G401 (cell line): ENCODE measurements at regions not wholly inside any gene's neighbourhood (a gene's known extent, or its start where the extent isn't known, plus 50 kb on each side); places are given as distances from the start of the nearest gene placed in this dataset.
"Not testable (repeated sequence)": the region's sequence is repeated elsewhere in the genome, so short reads cannot be mapped to it uniquely, and the experiment has no call there.

Experiments used
- DNase-seq: peaks from one replicate; pipeline ENCODE4 v3.0.0-alpha.2; 2015; ENCODE audit warnings: low spot score
- in situ Hi-C: cut with HindIII; loops from 2 replicates; pipeline ENCODE4 v1.10.0; 2016; ENCODE audit warnings: low sequenced_read_pairs, mixed read lengths

DNA sequence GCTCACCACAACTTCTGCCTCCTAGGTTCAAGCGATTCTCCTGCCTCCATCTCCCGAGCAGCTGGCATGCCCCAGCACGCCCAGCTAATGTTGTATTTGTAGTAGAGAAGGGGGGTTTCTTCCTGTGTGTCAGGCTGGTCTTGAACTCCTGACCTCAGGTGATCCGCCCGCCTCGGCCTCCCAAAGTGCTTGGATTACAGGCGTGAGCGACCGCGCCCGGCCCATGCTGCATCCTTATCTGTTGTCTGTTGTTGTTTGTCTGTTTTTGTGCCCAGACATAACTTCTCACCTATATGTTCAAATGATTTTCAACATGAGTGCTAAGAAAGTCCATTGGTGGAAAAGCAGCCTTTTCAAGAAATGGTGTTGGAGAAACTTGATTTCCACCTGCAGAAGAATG lies 113.0 kb upstream of the HMX1 start:
- in situ Hi-C loops, DNase-seq: not testable (repeated sequence)

DNA sequence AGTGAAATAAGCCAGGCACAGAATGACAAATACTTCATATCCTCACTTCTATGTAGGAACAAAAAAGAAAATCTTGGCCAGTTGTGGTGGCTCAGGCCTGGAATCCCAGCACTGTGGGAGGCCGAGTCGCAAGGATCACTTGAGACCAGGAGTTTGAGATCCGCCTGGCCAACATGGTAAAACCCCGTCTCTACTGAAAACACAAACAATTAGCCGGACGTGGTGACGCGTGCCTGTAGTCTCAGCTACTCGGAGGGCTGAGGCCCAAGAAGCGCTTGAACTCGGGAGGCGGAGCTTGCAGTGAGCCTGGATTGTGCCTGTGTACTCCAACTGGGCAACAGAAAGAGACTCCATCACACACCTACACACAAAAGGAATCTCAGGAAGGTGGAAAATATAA lies 112.3 kb upstream of the HMX1 start:
- DNase-seq, in situ Hi-C loops: not testable (repeated sequence)

DNA sequence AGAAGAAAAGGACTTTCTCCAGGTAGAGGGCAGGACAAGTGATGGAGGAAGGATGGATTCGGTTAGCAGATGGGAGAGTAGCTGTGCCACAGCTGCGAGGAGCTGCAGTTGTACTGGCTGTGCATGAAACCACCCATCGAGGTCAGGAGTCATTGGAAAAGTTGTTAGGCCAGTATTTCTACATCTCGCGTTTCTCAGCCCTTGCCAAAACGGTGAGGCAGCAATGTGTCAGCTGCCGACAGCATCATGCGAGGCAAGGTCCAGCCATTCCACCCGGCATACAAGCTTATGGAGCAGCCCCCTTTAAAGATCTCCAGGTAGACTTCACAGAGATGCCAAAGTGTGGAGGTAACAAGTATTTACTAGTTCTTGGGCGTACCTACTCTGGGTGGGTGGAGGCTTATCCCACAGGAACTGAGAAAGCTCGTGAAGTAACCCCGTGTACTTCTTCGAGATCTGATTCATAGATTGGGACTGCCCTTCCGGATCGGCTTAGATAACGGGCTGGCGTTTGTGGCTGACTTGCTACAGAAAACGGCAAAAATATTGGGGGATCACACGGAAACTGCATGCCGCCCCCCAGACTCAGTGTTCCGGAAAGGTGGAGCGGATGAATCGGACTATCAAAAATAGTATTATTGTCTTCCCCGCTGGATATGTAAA lies 105.0 kb upstream of the HMX1 start:
- in situ Hi-C loops, DNase-seq: not testable (repeated sequence)

DNA sequence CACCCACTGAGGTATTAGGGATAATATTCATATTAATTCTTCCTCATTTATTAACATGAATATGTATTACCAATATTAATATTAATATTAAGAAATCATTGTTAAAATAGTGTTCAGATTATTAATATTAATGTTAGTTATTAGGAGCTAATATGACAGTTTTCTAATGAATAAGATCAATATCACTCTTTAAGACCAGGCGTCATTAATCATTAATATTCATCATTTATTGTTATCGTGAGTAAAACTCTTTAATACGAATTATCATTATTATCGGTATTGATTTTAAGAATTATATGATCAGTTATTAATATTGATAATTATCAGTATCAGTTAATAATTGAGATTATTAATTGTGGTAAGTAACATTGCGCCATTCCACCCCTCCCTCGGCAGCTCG lies 101.0 kb upstream of the HMX1 start:
- in situ Hi-C loops, DNase-seq: not testable (repeated sequence)

DNA sequence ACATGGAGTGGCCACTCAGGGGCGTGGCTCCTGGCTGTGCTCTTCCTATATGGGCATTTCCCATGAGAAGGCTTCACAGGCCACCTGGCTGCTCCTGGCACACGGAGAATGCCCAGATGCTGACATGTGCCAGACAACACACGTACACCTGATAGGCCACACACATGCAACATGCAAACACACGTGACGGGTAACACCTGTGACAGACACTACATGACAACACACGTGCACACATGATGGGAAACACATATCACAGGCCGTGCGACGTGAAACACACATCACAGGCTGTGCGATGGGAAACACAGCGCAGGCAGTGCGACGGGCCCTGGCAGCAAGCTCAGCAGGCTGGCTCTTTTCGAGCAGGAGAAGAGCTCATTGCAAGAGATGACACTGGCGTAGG lies 94.3 kb upstream of the HMX1 start:
- in situ Hi-C loops, result not testable (repeated sequence)

DNA sequence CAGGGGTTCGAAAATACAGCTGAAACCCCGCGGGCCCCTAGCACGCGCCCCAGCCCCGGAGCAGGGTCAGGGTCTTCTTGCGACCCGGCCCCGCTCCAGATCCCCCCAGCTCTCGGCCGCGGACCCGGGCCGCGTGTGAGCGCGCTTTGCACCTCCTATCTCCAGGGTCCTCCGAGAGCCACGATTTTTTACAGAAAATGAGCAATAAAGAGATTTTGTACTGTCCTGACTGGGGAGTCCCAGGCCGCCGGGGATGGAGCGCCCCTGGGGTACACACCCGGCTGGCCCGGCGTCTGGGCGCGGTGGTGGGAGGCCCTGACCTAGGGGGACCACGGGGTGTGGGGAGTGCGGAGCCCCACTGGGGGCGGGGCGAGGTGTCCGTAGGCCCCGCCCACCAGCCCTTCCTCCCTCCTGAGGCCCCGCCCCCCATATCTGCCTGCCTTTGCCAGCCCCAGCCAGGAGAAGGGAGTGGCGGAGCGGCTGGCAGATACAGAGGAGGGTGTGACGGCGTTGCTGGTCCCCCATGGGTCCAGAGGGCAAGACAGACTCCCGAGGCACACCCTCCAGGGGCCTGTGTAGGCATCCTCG lies 92.7 kb upstream of the HMX1 start:
- DNase-seq, in situ Hi-C loops: not testable (repeated sequence)

More for the DNA sequence above, 94.3 kb upstream of the HMX1 start:
- DNase-seq, result not testable (repeated sequence)

DNA sequence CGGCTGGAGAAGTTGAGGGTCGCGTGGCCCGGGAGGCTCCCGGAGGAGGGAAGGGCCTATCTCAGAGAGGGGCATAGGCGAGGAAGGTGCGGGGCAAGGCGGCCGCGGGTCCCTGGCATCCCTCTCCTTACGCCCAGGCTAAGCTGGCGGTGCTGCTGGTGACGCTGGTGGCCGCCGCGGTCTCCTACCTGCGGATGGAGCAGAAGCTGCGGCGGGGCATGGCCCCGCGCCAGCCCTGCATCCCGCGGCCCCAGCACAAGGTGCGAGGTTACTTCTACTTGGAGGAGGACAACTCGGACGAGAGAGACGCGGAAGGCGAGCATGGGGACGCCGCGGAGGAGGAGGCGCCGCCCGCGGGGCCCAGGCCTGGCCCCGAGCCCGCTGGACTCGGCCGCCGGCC lies 91.9 kb upstream of the HMX1 start:
- DNase-seq, in situ Hi-C loops: not testable (repeated sequence)

DNA sequence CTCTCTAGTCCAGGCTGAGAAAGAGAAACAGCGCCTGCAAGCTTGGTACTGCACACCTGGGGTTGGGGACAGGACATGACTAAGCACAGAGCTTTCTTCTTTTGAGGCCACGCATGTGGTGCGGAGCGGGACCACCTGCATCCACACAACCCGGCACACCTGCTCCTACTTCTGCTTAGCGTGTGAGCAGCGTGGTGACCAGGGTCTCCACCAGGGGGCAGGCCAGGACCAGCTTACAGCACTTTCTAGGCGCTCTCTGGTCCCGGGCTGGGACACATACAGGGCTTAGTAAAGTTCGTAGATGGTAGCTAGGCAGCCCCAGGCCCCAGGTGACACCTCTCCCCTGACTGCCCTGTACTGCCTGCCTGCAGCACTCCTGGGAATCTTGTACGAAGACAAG lies 89.7 kb upstream of the HMX1 start:
- in situ Hi-C loops, result not testable (repeated sequence)
- DNase-seq, result peak; percentile 8

DNA sequence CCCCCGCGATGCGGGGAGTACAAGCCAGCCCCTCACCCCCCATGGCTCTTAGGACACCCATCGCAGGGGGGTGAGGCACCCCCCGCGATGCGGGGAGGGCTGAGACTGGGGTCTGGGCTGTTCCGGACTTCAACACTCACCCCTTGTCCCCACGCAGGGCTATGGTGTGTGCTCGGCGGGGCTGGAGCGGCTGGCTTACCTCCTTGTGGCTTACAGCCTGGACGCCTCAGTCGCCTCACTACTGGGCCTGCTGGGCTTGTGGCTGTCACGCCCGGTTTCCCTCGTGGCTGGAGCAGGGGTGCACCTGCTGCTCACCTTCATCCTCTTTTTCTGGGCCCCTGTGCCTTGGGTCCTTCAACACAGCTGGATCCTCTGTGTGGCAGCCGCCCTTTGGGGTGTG lies 87.8 kb upstream of the HMX1 start:
- in situ Hi-C loops, DNase-seq: not testable (repeated sequence)

DNA sequence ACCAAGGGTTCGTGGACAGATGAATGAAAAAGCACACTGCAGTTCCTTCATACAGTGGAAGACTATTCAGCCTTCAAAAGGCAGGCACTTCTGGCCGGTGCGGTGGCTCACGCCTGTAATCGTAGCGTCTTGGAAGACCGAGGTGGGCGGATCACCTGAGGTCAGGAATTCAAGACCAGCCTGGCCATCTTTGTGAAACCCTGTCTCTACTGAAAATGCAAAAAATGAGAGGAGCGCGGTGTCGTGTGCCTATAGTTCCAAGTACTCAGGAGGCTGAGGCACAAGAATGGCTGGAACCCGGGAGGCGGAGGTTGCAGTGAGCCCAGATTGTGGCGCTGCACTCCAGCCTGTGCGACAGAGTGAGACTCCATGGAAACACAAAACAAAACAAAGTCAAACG lies 82.4 kb upstream of the HMX1 start:
- DNase-seq, in situ Hi-C loops: not testable (repeated sequence)

DNA sequence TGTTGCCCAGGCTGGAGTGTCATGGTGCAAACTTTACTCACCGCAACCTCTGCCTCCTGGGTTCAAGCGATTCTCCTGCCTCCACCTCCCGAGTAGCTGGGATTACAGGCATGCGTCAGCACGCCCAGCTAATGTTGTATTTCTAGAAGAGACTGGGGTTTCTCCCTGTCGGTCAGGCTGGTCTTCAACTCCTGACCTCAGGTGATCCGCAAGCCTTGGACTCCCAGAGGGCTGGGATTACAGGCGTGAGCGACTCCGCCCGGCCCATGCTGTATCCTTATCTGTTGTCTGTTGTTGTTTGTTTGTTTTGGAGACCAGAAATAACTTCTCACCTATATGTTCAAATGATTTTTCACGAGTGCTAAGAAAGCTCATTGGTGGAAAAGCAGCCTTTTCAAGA lies 81.2 kb upstream of the HMX1 start:
- in situ Hi-C loops, DNase-seq: not testable (repeated sequence)

DNA sequence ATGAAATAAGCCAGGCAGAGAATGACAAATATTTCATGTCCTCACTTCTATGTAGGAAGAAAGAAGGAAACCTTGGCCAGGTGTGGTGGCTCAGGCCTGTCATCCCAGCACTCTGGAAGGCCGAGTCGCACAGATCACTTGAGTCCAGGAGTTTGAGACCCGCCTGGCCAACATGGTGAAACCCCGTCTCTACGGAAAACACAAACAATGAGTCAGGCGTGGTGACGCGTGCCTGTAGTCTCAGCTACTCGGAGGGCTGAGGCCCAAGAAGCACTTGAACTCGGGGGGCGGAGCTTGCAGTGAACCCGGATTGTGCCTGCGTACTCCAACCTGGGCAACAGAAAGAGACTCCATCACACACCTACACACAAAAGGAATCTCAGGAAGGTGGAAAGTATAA lies 80.5 kb upstream of the HMX1 start:
- in situ Hi-C loops, result not testable (repeated sequence)

DNA sequence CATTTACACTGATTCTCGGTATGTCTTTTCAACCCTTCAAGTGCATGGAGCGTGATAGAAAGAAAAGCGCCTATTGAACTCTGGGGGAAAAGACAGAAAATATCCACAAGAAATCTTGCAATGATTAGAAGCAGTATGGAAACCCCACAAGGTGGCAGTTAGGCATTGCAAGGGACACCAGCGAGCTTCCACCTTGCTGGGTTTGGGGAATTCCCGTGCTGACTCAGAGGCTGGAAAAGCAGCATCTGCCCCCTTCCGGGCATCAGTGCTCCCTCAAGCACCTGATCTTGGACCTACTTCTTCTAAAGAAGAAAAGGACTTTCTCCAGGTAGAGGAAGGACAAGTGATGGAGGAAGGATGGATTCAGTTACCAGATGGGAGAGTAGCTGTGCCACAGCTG lies 73.9 kb upstream of the HMX1 start:
- DNase-seq, in situ Hi-C loops: not testable (repeated sequence)

More for the DNA sequence above, 80.5 kb upstream of the HMX1 start:
- DNase-seq, result not testable (repeated sequence)

DNA sequence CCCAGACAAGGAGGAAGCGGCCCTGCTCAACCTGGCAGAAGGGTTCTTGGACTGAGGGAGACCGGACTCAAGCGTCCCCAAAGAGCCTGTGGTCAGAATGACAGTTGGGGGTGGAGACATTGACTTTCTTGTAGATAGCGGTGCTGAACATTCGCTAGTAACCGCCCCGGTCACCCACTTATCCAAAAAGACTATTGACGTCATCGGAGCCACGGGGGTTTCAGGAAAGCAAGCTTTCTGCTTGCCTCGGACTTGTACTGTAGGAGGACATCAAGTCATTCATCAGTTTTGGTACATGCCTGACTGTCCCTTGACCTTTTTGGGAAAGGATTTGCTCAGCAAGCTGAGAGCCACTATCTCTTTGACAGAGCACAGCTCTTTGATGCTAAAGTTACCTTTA lies 71.7 kb upstream of the HMX1 start:
- DNase-seq, in situ Hi-C loops: not testable (repeated sequence)

DNA sequence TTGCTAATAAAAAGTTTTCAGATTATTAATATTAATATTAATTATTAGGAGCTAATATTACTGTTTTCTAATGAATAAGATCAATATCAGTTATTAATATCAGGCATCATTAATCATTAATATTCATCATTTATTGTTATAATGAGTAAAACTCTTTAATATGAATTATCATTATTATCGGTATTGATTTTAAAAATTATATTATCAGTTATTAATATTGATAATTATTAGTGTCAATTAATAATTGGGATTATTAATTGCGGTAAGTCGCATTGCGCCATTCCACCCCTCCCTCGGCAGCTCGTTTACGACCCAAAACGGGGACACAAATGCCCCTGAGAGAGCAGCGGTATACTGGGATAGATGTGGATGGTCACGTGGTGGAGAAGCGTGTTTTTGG lies 70.4 kb upstream of the HMX1 start:
- DNase-seq, in situ Hi-C loops: not testable (repeated sequence)

DNA sequence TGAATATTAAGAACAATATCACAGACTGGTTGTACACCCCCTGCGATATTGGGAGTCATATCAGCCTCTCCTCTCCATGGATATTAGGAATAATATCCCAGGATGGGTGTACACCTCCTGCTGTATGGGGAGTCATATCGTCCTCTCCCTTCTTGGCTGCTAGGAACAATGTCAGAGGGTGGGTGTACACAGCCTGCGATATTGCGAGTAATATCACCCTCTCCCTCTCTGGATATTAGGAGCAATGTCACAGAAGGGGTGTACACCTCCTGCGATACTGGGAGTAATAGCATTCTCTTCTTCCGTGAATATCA lies 69.8 kb upstream of the HMX1 start:
- in situ Hi-C loops, result not testable (repeated sequence)

DNA sequence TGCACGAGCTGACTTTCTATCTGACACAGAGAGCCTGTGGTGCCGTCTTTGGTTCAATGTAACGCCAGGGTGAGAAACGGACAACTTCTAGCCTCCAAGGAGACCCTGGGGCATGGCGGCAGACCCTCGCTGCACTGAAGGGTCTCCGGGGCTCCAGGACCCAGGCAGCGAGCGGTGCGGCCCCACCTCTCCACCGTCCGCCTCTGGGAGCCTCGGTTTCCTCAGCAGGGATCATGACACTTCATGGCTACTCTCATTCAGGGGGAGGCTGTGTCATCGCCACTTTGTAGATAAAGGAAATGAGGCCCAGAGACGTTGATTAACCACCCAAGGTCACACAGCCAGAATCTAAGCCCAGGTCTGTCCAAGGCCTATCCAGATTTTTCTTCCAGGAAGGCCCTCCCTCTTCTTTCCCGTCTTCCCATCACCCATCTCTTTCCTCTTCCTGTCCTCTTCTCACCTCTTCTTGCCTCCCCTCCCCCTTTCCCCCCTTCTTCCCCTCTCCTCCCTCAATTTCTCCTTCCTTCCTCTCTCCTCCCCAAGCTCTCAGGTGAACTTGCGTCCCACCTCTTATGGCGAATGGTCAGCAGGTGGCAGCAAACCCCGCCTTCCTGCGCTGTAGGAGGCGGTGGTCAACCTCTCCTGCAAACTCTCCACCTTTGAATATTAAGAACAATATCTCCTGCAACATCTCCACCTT lies 69.3 kb upstream of the HMX1 start:
- in situ Hi-C loops, result no loop called here
- no peak for DNase-seq

More for the DNA sequence above, 69.8 kb upstream of the HMX1 start:
- DNase-seq, result not testable (repeated sequence)

DNA sequence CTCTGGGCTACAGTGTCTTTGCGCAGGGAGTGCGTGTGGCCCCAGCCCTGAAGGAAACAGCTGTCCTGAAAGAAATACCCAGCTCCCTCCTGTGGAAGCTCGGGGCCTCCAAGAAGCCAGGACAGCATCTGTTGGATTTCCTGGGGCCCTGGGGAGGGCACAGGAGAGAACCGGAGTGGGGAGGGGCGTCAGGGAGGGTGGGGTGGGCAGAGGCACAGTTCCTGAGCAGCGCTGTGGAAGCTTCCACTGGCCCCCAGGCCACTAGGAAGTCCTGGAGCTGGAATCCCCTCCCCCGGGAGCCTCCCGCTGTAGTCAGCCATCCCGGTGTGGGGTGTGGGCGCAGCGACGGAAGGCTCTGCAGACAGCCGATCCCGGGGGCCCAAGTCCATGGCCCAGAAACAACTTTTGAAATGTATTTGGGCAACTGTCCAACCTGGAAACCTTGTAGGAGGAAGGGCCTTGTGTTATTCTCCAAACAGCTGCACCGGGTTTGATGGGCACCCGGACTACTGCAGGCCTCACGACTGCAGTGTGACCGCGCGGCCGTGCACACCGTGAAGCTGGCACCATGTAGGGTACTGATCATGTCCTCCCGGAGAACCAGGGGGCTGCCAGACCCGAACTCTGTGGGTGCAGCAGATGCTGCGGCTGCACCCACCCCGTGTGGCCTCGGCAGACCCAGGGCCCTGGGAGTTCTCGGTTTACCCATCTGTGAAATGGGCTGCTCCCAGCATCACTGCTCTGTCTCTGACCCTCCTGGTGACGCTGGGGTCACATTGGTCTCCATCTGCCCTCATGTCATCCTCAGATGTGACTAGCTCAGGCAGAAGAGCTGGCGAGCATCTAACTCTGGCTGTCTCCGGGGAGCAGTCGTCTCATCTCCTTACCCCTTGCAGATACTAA lies 68.5 kb upstream of the HMX1 start:
- no peak for DNase-seq

DNA sequence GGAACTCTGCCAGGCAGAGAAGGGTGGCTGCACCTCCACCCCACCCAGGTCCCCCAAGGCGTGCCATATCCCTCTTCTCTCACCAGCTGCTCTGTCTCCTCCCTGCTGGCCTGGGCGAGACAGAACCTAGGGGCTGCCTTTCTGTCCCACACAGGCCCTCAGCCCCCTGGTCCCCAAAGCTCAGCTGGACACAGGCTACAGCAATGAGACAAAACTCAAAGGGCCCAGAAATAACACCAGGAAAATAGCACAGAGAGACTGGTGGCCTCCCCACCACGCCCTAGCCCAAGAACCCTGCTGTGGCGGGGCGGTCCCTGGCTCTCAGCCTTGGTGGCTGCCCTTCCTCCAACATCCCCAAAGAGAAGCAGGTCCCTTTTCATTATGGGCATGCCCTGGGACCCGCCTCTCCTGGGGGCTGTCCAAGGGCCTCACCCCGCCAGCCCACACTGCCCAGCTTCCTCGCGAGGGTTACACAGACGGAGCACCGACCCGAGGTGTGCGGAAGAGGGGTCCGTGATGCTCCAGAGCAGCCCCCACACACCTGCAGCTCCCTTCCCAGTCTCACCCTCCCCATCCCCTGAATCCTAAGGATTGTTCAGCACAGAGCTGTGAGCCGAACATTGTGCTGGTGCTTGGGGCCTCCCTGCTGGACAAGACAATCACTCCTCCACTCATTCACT lies 67.7 kb upstream of the HMX1 start:
- in situ Hi-C loops, result no loop called here

More for the DNA sequence above, 68.5 kb upstream of the HMX1 start:
- in situ Hi-C loops, result no loop called here

More for the DNA sequence above, 67.7 kb upstream of the HMX1 start:
- no peak for DNase-seq
